ENCODE measurements at regions not wholly inside any gene's neighbourhood (a gene's known extent, or its start where the extent isn't known, plus 50 kb on each side); places are given as distances from the start of the nearest gene placed in this dataset.
"Not testable (repeated sequence)": the region's sequence is repeated elsewhere in the genome, so short reads cannot be mapped to it uniquely, and the experiment has no call there.

DNA sequence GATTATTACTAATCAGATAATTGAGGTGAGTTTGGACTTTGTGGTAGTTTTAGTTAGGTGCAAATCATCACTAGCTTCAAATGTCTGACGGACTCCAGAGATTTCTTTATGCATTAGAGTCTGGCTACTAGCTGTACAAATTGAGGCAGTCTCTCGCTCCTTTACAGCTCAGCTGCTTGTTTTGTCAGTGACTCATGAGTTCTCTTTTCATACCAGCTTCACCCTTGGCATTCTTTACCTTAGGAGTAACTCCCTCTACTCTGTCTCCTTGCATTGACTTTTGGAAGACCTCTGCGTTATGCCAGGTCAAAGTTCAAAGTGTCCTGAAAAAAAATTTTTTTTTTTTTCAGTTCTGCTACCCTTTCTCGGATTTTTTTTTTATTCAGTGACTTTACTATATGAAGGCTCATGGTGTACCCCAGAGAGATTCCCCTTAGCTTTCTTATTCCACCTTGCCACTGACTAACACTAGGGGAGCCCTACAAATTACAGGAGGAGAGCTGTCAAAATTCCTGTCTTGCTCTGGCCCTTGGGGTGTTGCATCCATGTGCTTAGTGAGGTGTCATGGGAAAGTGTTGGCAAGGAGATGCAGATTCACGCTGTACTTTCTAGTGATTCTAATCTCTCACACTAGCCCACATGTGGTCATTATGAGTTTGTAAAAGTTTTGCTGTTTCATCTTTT, 576.6 kb downstream of the ADGRL2 start:
- DNase-seq (ENCODE audit: low read depth in 2 of 2) = no peak

- no peak for DNase-seq (ENCODE audit: low read depth in 2 of 2)
These were observed 573.0 kb downstream of the ADGRL2 start for GRCh38 chr1:82373710-82374109.

GRCh38 chr1:82371844-82372498, 571.2 kb downstream of the ADGRL2 start:
- DNase-seq (ENCODE audit: low read depth in 2 of 2) = no peak

- DNase-seq (ENCODE audit: low read depth in 2 of 2) = no peak
These were observed 566.7 kb downstream of the ADGRL2 start for GRCh38 chr1:82367456-82367855.

- no peak for DNase-seq (ENCODE audit: low read depth in 2 of 2)
These were observed 566.0 kb downstream of the ADGRL2 start for GRCh38 chr1:82366689-82367088.

- DNase-seq (ENCODE audit: low read depth in 2 of 2) = not testable (repeated sequence)
These were observed 558.8 kb downstream of the ADGRL2 start for GRCh38 chr1:82359541-82359940.

- not testable (repeated sequence) for DNase-seq (ENCODE audit: low read depth in 2 of 2)
These were observed 558.0 kb downstream of the ADGRL2 start for GRCh38 chr1:82358706-82359105.

DNA sequence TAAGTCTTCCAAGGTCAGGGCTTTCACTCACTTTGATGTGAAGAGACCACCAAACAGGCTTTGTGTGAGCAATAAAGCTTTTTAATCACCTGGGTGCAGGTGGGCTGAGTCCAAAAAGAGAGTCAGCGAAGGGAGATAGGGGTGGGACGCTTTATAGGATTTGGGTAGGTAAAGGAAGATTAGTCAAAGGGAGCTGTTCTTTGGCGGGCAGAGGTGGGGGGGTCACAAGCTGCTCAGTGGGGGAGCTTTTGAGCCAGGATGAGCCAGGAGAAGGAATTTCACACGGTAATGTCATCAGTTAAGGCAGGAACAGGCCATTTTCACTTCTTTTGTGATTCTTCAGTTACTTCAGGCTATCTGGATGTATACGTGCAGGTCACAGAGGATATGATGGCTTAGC, 553.8 kb downstream of the ADGRL2 start:
- DNase-seq (ENCODE audit: low read depth in 2 of 2) = not testable (repeated sequence)

DNA sequence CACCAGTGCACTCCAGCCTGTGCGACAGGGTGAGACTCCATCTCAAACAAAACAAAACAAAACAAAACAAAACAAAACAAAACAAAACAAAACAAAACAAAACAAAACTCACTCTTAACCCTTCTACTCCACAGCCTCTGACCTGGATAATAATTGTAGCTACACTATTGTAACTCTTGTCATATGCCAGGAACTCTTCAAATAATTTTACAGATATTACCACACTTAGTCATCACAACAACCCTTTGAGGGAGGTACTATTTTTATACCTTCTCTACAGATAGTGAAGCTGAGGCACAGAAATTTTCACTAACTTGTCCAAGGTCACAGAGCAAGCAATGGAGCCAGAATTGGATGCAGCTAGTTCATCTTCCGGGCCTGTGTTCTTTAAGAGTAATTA, 547.8 kb downstream of the ADGRL2 start:
- no peak for DNase-seq (ENCODE audit: low read depth in 2 of 2)

DNA sequence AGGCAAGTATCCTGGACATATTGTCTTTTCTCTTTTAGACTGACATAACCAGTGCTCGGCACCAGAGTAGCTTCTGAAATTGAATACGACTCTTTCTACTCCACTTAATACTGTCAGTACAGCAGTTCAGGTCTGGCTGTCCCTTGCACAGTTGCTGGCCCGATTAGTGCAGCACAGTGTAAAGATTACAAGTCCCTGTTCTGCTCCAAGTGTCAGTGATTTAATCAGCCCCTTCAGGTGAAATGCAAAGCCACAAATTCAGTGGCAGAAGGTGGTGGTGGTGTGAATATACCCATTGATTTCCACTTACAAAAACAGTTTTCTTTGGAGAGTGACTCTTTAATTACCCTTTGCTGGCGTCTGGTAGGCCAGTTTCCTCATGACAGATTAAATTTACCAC, 545.4 kb downstream of the ADGRL2 start:
- no peak for DNase-seq (ENCODE audit: low read depth in 2 of 2)

DNA sequence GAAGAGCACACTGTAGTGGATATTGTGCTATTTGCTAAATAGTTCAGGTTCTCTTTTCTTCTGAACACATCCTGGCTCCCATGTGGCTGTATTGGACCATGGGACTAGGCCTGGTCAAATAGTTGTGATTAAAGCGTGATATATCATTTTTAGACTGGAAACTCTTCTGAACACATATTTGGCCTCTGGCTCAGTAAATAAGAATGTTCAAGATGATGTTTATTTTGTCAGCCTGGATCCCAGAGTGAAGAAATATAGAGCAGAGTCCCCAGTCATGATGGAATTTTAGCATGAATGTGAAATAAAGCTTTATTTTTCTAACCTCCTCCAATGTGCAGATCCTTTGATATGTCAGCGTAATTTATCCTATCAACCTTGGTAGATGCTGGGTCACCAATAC, 542.6 kb downstream of the ADGRL2 start:
- DNase-seq (ENCODE audit: low read depth in 2 of 2) = no peak

- DNase-seq (ENCODE audit: low read depth in 2 of 2) = no peak
These were observed 536.9 kb downstream of the ADGRL2 start for GRCh38 chr1:82337635-82338034.

DNA sequence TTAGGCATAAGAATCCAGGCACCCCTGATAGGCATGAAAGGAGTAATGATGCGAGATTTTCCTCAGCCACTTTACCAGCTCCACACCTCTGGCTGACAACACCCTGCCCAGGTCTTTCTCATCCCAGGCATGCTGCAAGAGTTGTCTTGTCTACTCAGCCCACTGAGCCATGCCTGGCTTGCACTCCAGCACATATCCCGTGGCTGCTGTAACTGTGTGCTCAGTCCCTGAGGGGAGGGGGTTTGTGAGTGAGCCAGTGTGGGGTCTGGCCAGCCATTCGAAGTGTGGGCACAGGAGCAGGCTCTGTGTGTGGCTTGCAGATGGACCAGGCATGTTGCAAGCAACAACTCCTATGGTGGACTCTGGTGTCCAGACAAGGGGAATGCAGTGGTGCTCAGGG, 529.6 kb downstream of the ADGRL2 start:
- DNase-seq (ENCODE audit: low read depth in 2 of 2) = no peak

DNA sequence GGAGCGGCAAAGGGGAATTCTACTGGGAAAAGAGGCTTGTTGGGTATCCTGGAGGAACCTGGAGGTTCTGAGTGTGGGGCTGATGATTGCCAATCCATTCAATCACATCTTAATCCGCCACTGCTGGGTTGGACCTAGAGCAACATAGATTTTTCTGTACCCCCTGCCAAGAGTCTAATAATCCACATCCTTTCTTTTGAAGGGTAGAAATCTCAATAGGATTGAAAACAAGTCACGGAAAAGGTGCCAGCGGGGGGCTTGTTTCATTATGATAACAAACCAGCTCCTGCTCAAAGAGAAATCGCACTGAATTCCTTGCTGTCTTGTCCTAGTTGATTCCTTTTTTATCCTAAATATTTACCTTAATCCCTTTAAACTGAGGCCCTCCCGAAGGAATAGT, 528.5 kb downstream of the ADGRL2 start:
- DNase-seq (ENCODE audit: low read depth in 2 of 2) = no peak

- no peak for DNase-seq (ENCODE audit: low read depth in 2 of 2)
These were observed 522.6 kb downstream of the ADGRL2 start for GRCh38 chr1:82323144-82323841.

GRCh38 chr1:82321794-82322193, 521.1 kb downstream of the ADGRL2 start:
- peak in 1 of 2 experiments; percentile 9 for DNase-seq (ENCODE audit: low read depth in 2 of 2)

- peak; percentile 6 to 20 for DNase-seq (ENCODE audit: low read depth in 2 of 2)
These were observed 518.8 kb downstream of the ADGRL2 start for GRCh38 chr1:82319546-82319945.

DNA sequence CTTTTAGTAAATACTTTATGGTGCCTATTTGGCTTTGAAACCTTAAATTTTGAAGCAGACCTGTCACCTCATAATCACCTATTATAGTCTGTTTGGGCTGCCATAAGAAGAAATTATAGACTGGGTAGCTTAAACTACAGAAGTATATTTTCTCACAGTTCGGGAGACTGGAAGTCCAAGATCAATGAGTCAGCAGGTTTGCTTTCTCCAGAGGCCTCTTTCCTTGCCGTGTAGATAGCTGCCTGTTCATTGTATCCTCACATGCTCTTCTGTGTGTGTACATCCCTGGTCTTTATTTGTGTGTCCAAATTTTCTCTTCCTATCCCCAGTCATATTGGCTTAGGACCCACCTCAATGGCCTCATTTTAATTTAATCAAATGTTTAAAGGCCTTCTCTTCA, 518.2 kb downstream of the ADGRL2 start:
- DNase-seq (ENCODE audit: low read depth in 2 of 2) = no peak

DNA sequence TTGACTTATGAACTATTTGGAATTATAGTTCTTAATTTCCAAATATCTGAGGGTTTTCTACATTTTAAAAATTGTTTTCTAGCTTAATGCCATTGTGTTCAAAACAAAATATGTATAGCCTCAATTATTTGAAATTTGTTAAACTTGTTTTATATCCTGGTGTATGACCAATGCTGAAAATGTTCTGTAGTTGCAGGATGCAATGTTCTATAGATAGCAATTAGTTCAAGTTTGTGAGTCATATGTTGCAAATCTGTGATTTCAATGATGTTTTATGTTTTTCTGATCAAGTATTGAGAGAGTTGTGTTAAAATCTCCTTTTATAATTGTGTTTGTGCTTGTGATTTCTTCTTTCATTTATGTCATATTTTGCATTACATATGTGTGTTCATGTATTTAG, 517.5 kb downstream of the ADGRL2 start:
- peak; percentile 6 to 10 for DNase-seq (ENCODE audit: low read depth in 2 of 2)

DNA sequence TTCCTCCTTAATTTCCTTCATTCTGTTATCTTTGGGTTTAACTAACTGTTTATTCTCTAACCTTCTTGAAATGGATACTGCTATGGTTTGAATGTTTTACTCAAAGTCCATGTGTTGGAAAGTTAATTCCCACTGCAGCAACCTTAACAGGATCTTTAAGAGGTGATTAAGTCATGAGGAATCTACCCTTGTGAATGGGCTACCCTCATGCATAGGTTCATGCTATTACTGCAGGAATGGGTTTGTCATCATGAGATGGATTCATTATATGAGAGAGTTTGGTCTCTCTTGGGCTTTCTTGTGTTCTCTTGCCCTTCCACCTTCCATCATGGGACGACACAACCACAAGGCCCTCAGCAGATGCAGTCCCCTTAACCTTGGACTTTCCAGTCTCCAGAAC, 516.9 kb downstream of the ADGRL2 start:
- peak; percentile 5 to 7 for DNase-seq (ENCODE audit: low read depth in 2 of 2)

DNA sequence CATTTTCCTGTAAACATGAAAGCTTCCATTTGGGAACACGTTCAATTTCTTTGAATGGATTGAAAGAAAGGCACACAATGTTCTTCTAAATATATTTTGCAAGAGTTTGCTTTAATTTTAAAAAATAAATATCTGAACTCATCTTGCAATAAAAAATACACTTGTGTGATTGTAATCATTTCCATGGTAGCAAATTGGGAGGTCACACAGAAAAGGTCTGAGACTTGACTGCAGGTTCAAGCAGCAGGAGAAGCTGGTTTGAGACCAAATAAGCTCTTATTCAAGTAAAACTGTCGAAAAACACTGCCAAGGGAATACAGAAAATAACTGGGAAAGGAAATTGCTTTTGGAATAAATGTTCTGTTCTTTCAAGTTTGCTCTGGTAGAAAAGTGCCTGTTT, 498.9 kb downstream of the ADGRL2 start:
- no peak for DNase-seq (ENCODE audit: low read depth in 2 of 2)

DNA sequence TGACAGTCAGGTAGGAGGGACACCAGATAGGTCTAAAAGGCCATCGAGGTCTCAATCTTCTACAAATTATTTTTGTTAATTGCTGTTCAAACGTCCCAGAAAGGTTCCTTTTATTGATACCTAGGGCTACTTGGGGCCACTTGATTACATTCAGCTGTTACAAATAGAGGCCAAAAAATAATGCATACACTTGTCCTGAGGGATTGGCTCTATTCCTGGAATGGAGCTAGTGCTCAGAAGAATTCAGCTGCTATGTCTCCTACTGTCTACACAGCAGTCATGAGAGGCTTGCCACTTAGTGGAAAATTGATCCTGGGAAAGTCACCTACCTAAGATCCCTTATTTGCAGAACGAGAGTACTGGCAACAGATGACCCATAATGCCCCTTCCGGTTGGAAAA, 498.3 kb downstream of the ADGRL2 start:
- DNase-seq (ENCODE audit: low read depth in 2 of 2) = no peak

All from fibroblast of skin of left quadriceps (primary cell).